ENCODE measurements at regions not wholly inside any gene's neighbourhood (a gene's known extent, or its start where the extent isn't known, plus 50 kb on each side); places are given as distances from the start of the nearest gene placed in this dataset.

DNA sequence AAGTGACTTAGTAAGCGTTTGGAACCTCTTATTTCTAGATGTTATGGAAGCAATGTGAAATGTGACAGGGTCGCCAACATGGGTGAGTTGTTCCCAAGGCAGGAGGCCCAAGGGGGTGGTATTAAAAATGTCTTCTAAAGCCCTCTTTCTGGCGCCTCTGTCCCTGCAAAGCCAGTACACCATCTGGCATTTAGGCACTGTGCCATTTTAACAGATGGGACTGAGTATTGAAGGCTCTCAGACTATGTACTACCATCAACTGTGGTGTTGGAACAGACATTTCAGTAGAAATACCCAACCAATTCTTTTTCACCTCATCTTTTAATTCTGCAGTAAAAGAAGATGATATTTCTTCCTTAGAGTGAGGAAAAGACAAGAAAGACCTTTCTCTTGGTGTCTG lies 384.5 kb upstream of the MMADHC start:
- no peak for TF ChIP-seq ELF1 (IDR thresholded peaks at IDR 0.05; ENCODE audit: borderline replicate concordance, low read depth)
- no peak for TF ChIP-seq YY1 (IDR thresholded peaks at IDR 0.05; ENCODE audit: extremely low read depth, insufficient replicate concordance, low read depth, low read length)
- TF ChIP-seq POLR2AphosphoS5 (IDR thresholded peaks at IDR 0.05; ENCODE audit: low read depth, low read length) = no peak
- no peak for TF ChIP-seq CEBPB (IDR thresholded peaks at IDR 0.05; ENCODE audit: low read depth)
- TF ChIP-seq TCF7L2 (IDR thresholded peaks at IDR 0.05; ENCODE audit: borderline replicate concordance, extremely low read depth, insufficient read depth, insufficient read length) = no peak
- no peak for TF ChIP-seq EZH2 (IDR thresholded peaks at IDR 0.05)
- no peak for TF ChIP-seq SIN3A (IDR thresholded peaks at IDR 0.05; ENCODE audit: low read depth)
- no peak for TF ChIP-seq CTCF (IDR thresholded peaks at IDR 0.05 in 2 of 3, conservative IDR thresholded peaks at IDR 0.05 in 1 of 3; ENCODE audit: borderline replicate concordance in 1 of 3, insufficient read depth in 1 of 3, low read depth in 2 of 3, low read length in 2 of 3)
- TF ChIP-seq EGR1 (IDR thresholded peaks at IDR 0.05; ENCODE audit: low read depth) = no peak
- no peak for TF ChIP-seq SRF (IDR thresholded peaks at IDR 0.05; ENCODE audit: low read depth)
- no peak for TF ChIP-seq EZH2phosphoT487 (IDR thresholded peaks at IDR 0.05; ENCODE audit: borderline replicate concordance)
- no peak for TF ChIP-seq SP1 (IDR thresholded peaks at IDR 0.05; ENCODE audit: low read depth)
- TF ChIP-seq CBX3 (IDR thresholded peaks at IDR 0.05; ENCODE audit: low read depth) = no peak
- no peak for TF ChIP-seq ZBTB33 (IDR thresholded peaks at IDR 0.05; ENCODE audit: extremely low read depth, insufficient replicate concordance, low read length)
- no peak for TF ChIP-seq RAD21 (IDR thresholded peaks at IDR 0.05; ENCODE audit: low read depth)
- TF ChIP-seq REST (IDR thresholded peaks at IDR 0.05; ENCODE audit: low read depth) = no peak
- TF ChIP-seq MAX (IDR thresholded peaks at IDR 0.05) = no peak
- no peak for TF ChIP-seq ZNF274 (IDR thresholded peaks at IDR 0.05; ENCODE audit: low read depth, low read length)
- TF ChIP-seq ZFX (IDR thresholded peaks at IDR 0.05) = no peak
- RAD21 ChIA-PET (ENCODE audit: low non-redundant PET in 1 of 2, low total read pairs in 2 of 2, uncharacterized antibody in 2 of 2, unreplicated experiment in 2 of 2) = no interaction called here
- DNase-seq (ENCODE audit: low read depth, low spot score) (no peak), ATAC-seq (no peak)
- no peaks in the 10 kb centered on the region for H4K20me1 ChIP-seq (ENCODE audit: insufficient read depth)
- no peak overlapping the region for H3K4me3 ChIP-seq (replicated peaks in 1 of 2; ENCODE audit: low read depth in 1 of 2, low read length in 2 of 2)
- no peak overlapping the region for H3K9ac ChIP-seq (ENCODE audit: low read length)
- H3K27ac ChIP-seq (ENCODE audit: low read depth, low read length) = no peak overlapping the region
- H3K9me3 ChIP-seq (ENCODE audit: control insufficient read depth in 1 of 2, insufficient read depth in 1 of 2, low read depth in 1 of 2, low read length in 2 of 2) = no peaks in the 10 kb centered on the region
- no peaks in the 10 kb centered on the region for H3K9me2 ChIP-seq (ENCODE audit: insufficient read depth)
- H3K36me3 ChIP-seq (ENCODE audit: control insufficient read depth in 1 of 2, insufficient read depth in 2 of 2, low read length in 2 of 2) = no peaks in the 10 kb centered on the region
- intact Hi-C loops (cut with micrococcal nuclease) = no loop called here
- POLR2A ChIA-PET = no interaction called here
- no peaks in the 10 kb centered on the region for H3K79me2 ChIP-seq (ENCODE audit: insufficient read depth, low read length)
- no peaks in the 10 kb centered on the region for H3K4me1 ChIP-seq (ENCODE audit: control insufficient read depth in 1 of 2, insufficient read depth in 2 of 2, low read length in 2 of 2)
- no TSS peak for BruUV-seq (replicated peaks)
- H3K4me2 ChIP-seq (ENCODE audit: low read length) = no peak overlapping the region
- H3K27me3 ChIP-seq (ENCODE audit: insufficient read depth, low read length) = no peaks in the 10 kb centered on the region
- no peak overlapping the region for H2AFZ ChIP-seq (ENCODE audit: low read depth, low read length, poor library complexity, severe bottlenecking)
- CTCF ChIA-PET = no interaction called here
